NCI-H524 treated with DMSO at 0.1 percent for 48 hours (cell line): ENCODE measurements at regions not wholly inside any gene's neighbourhood (a gene's known extent, or its start where the extent isn't known, plus 50 kb on each side); places are given as distances from the start of the nearest gene placed in this dataset.
"Not testable (repeated sequence)": the region's sequence is repeated elsewhere in the genome, so short reads cannot be mapped to it uniquely, and the experiment has no call there.

Experiments
- DNase-seq: peaks from one replicate; lab custom pipeline; 2025; lab: John Stamatoyannopoulos, UW

DNA sequence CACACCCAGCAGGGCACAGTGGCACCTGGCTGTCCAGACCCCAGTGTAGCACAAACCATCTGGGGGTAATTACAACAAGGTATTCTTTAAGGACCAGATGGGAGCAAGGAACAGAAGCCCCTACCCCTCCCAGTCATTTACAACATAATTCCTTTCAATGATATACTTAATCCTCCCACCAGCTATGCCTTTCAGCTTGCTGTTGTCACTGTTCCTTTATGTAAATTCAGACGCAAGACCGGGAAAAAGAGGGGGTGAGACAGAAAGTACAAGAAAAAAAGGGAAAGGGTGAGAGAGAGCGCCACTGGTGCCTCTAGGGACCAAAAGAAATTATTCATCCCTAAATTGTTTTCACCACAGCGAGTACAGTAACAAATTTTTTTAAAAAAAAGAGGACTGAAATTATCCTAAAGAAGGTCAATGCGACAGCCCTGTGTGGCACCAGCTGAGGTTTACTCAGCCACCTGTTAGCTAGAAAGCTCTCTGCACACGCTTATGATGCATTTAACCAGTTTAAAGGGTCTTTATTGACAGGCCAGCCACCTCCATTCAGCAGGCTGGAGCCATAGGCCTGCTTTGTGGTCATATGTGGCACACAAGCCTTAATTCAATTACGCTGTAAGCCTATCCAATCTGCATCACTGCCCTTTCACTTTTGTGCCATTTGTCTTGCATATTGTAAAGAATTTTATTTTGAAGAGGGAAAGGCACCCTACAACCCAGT is 210.2 kb upstream of the ISL1 start:
- peak; percentile 100 for DNase-seq

DNA sequence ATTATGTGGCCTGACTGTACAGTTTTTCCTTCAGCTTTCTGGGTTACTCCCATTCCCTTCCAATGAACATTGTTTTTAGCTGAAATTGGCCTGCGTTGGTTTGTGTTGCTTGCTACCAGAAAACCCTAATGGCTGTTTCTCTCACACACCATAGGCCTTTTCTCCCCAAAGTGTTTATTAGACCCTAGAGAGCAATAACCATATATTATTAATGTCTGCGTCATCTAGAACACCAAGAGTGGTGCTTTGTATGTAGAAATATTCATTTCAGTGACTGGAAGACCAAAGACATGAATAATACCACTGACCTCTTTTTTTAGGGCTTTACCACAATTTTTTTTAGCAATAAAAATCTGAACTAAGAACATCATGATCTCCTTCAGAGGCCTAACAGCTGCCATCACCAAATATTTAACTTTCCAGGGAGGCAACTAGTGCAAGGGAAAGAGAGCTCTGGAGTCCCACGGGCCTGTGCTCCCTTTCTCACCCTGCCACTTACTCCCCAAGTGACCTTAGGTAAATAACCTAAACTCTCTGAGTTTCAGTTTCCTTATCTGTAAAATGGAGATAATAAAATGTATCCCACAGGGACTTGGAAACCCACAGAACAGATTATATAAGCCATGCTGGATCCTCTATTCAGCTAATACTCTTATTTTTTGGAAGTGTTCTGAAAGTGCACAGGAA is 201.9 kb upstream of the ISL1 start:
- DNase-seq = no peak

DNA sequence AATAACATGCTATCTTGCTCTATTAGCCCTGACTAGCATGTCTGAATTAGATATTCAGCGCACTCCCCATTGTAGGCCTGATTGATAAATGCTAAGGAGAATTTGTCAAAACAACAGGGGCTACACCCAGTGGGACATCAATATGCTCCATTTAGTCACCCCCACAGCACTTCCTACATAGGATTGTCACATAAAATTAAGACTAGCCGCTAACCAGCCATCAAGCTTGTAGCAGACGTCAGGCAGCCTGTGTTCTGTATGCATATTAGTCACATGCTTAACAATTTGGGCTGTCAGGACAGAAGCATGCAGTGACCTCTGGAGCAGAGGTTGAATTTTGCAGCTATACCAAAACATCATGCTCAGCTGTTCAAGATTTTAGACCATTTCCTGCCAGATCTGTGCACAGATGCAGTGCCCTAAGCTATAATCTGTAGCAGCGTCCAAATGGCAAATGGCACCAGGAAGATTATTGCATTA is 197.4 kb upstream of the ISL1 start:
- DNase-seq = peak; percentile 89

DNA sequence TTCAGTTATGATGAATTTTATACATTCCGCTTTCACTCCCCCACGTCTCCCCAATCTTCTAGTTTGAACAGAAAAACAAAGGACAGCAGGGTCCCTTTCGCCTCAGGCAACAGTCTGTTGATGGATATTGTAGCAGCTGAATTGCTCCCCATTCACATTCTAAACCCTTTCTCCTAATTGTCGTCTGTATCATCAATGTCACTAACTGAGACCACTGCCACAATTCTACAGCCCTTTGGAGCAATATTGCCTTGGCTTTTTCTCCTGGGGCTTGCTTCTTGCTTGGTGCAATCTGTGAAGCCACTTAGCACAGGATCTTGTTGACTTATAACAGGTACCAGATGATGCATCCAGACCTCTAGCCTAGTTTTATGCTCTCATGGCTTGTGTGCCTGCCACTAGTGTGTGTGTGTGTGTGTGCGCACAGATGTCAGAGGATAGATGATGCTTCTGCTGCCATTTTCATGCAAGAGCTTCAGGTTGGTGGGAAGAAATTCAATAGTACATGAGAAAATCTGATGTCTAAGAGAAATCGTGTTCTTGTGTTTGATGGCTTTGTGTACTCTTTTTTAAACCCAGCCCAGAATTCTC is 195.2 kb upstream of the ISL1 start:
- peak; percentile 94 for DNase-seq

DNA sequence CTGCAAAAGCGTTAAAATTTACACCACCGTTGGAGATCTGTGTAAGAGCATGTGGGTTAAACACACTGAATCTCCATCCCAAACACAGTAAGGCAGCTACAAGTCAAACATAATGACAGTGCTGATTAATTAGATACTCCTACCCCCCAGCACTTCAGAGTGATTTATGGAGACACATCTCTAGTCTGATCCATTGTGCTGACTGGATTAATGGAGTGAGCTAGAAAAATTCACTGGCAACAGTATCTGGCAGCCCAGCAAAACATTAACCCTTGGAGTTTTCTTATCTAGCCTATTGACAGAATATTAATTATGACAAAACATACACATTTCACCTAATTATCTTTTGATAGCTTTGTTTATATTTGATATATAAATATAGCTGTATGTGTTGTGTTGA is 188.6 kb upstream of the ISL1 start:
- DNase-seq = peak; percentile 52

DNA sequence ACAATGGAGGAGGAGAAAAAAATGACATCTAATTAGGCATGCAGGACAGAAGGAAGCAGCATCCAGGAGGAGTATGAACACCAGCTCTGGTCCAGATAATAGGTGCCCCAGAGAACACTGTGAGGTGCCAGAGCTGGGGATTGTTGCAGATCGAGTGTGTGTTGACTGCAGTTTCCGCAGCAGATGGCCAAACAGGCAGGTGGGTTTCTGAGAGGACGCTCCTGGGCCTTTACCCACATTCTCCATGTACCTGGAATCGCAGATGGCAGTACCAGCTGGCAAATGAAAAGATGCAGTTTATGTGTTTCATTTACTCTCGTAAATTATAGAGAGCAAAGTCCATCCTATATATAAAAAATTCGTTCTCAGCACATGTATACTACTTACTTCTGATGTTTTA is 182.2 kb upstream of the ISL1 start:
- peak; percentile 98 for DNase-seq

DNA sequence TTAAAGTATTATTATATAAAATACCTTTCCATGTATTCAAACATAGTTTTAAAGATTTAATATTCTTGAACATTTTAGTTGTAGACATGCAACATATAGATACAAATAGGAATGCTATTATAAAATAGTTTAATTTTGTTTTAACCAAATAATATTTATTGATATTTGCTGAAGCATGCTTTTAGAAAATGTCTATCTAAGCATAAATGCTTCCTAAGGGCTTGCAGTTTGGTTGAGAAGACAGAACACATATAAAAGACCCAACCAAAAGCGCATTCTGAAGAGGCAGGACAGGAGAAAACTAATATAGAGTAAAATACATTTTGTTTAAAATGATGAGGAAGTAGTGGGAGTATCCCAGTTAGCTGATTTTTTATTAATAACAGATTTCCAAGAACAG is 181.5 kb upstream of the ISL1 start:
- no peak for DNase-seq

DNA sequence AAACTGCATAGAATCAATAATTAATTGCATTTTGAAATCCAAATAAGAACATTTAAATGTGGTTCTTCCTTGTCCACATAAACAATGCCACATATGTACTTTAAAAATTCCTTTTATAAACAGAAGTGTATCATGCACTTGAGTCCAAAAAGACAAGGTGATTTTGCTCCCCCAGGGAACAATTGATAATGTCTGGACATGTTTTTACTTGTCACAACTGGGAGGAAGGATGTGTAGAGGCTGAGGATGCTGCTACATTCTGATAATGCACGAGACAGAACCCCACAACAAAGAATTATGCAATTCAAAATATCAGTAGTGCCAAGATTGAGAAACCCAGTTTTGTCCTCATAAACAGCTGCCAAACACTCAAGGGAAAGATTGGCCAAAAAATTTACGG is 181.1 kb upstream of the ISL1 start:
- no peak for DNase-seq

DNA sequence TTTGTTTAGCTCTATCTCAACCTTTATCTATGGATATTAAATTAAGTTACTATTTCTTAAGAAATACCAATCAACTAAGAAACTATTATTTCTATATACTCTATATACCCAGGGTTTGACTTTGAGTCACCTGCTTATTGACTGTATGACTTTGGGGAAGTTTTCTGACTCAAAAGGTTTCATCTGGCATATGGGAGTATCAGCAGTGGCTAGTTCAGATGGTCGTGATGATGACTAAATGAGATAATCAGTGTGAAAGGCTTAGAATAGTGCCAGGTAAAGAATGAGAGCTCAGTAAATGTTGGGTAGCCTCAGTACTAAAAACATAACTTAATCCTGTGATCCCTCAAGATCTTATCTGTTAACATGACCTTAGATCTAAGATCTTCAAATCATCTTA is 179.7 kb upstream of the ISL1 start:
- no peak for DNase-seq

DNA sequence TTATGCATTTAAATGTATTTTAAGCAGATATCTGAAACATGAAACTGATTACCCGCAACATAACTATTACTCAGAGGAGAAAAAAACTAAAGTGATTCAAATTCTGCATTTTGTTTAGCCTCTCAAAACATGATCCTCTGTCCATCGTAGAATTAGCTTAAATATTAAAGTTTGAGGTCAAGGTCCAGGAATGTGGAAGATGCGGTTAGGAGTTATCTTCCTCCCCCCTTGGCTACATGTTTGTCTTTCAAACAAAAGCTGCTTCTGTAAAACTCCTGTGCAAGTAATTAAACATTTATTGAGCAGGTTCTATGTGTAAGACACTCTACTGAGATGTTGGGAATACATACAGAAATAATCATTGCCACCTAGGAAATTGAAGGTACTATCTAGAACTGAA is 175.0 kb upstream of the ISL1 start:
- no peak for DNase-seq

DNA sequence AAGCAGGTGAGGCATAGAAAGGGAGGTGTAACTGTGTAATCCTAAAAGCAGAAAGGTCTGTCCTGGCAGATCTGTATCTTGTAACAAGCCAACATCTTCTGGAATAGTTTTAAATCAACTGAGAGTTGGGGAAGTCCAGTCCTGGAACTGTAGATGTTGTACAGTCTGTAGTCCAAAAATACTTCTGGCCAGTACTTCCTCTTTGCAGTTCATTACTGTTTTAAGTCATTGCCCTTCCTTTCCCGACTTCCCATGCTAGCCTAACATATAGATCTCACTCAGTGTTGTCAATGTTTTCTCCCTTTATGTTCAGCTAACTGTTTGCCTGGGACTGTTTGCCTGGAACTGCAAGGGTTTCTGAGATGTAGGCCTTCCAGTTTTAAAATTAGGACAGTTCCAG is 168.5 kb upstream of the ISL1 start:
- no peak for DNase-seq

DNA sequence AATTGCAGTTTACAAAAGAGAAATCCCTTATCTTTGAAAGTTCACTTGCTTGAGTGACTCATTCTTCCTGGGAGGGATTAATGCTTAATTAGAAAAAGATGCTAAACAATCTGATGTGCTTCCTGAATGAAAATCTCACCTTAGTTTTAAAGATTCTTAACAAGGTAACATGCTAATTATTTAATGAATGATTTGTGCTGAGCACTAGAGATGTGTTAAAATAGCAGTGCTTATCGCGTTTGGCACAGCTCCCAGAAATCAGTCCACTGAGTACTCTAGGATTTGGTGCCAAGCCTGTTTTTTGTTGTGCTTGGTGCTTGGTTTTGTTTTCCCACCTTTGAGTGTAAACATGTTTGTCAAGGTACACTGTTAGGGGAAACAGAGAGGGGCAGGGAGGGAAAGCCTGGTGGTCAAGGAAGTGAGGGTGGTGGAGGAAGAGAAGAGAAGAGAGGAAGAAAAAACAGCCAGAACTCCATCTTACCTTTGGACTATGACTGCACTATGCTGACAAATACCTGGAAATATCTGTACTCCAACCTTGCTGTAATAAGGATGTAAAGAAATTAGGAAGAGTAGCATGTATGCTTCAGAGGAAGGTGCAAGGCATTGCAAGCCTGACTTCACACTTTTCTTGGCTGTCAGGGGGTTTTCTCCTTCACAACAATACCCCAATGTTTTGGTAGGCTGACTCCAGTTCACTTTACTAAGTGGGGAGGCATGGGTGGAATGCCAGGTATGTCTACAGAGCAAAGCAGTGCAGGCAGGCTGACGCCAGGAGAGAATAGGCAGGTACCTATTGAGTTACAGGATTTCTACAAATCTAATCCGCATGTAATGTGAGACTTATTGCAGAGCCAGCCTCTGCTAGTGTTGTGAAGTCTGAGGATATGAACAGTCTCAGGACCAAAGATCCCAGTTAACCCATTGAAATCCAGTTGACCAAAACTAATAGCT is 157.2 kb upstream of the ISL1 start:
- DNase-seq = peak; percentile 53

DNA sequence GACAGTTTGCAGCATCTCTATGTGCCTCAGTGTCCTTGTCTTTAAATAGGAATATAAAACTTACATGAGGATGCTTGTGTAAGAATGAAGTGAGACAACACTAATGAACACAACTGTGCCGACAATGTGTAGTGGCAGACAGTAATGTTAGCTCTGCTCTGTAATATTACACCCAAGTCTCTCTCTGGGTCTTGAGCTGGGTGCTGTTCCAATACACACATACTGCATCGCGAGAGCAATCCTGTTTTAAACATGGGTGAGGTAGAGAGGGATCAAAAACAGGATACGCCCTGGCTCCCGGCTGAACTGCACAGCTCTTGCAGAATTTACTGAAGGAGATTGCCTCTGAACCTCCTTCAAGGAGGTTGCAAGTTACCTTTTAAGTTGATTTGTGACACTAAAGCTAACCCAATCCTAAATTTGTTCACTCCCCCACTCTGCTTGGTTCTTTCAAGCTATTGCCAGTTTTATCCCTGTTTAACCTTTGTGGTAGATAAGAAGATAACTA is 155.2 kb upstream of the ISL1 start:
- DNase-seq = no peak

DNA sequence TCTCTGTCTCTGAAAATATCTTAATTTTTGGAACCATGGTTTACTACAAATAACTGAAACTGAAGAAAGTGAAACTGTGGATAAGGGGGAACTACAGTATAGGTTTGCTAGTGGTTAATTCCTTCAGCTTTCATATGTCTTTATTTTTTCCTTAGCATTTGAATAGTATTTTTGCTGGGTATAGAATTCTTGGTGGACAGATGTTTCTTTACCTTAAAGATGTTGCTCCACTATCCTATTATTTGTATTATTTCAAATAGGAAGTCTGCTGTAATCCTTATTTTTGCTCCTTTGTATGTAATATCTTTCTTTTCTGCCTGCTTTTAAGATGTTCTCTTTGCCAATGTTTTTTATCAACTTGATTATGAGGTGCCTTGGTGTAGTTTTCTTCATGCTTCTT is 152.9 kb upstream of the ISL1 start:
- no peak for DNase-seq

DNA sequence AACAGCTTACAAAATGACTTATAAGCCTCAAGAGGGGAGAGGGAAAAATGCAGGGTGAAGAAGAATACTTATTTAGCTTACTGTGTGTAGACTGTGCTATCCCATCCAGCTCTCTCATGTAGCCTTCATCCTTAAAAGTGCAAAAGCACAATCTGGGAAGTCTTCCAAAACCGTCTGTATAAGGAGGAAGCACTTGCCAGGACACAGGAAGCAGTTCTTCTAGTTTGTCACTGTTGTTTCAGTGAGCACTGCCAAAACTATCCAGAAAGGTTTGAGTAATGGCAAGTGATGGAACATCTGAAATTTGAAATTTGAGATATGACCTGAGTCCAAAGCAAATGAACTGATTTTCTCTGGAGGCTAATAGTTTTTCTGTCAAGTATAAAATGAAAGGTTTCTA is 140.8 kb upstream of the ISL1 start:
- DNase-seq = no peak

DNA sequence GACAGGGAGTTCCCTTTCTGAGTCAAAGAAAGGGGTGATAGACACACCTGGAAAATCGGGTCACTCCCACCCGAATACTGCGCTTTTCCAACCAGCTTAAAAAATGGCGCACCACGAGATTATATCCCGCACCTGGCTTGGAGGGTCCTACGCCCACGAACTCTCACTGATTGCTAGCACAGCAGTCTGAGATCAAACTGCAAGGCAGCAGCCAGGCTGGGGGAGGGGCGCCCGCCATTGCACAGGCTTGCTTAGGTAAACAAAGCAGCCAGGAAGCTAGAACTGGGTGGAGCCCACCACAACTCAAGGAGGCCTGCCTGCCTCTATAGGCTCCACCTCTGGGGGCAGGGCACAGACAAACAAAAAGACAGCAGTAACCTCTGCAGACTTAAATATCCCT is 132.3 kb upstream of the ISL1 start:
- not testable (repeated sequence) for DNase-seq

DNA sequence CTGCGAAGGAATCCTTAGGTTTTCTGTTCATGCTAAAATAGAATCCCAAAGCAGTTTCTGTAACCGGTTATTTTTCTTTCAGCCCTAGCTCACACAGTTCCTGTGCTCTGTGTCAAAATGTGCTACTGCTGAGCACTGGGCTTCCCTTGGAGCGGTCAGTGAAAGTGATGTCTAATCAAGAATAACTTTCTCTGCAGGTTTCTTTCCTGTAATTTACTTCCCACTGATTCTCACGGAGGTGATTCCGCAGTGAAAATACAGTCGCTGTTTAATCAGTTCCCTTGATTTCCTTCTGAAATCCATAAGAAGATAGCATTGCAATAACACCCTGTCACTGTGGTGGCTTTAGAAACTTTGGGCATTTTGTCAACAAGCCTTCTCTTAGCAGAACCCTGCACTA is 112.0 kb upstream of the ISL1 start:
- no peak for DNase-seq

DNA sequence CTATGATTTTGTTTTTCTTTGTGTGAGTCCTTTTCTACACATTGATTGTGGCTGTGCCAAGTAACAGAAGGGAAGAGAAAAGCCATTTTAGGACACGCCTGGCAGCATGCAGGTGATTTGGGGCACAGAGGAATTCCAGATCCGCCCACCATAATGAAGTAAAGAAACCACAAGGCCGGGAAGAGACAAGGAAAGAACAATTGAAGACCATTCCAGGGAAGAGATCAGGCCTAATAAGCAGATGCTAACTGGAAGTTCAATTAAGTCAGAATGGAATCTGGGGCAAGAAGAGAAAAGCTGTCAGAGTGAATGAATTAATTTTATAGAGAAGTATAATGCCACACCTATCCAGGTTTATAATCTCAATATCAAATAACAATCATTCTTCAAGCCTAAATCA is 110.2 kb upstream of the ISL1 start:
- DNase-seq = no peak

DNA sequence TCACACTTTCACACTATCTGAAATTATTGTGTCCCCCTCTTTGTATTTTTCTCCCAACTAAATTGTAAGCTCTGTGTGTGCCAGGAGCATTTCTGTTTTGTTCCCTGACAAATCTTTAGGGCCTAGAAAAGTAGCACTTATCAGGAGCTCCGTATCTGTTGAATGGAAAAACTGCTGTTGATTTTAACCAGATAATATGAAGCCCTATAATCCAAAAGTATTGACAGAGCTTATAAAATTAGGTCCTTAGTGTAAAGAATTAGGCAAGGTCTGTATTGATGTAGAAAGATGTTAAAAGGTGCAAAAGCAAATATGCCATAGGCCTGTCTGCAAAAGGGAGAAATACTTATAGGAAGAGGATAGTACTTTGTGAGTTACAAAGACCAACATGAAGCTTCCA is 109.4 kb upstream of the ISL1 start:
- no peak for DNase-seq

DNA sequence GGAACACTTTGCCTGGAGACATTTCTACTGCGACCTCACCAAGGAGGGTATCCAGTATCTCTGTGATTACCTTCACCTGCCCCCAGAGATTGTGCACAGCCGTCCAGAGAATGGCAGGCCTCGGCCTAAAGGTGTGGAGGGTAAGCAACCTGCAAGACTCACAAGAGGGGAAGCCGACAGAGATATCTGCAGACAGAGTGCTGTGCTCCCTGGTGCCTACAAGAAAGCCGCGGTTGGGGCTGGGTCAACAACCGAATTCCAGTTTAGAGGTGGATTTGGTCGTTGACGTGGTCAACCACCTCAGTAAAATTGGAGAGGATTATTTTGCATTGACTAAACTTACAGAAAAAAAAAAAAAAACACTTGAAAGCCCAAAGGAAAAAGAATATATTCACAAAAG is 107.8 kb upstream of the ISL1 start:
- no peak for DNase-seq

DNA sequence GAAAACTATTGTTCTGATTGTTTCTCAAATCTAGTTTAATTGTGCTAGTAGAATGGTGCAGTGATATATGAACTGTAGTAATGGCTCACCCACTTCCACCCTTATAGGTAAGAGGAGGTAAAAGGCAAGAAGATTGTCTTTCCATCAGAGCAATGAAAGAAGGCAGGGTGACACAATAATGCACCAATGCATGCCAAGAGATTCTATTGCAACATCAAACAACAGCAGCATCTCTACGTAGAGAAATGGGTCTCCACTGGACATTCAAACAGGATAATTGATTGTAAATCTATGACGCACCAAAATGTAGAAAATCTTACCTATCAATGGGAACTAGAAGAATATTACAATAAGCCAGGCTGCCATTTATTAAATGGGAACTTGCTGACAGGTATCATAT is 107.0 kb upstream of the ISL1 start:
- DNase-seq = no peak

DNA sequence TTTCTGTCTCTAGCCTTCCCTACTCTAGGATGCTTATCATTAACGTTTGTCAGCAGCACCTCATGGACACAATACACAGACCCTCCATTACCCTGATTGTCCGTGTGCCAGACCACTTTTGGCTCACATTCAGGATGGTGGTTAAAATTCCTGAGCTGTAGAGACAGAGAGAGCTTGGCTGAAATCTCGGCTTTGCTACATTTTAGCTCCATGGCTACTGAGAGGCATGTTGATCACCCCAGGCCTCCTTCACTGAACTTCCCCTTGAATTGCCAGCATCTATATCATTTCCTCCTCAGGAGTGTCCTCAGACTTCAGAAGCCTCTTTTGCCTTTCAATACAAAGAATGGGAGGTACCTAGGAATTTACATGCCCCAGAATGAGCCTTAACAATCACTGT is 104.7 kb upstream of the ISL1 start:
- DNase-seq = no peak
